Gastroesophageal sphincter (tissue), 4 donors: ENCODE measurements at regions not wholly inside any gene's neighbourhood (a gene's known extent, or its start where the extent isn't known, plus 50 kb on each side); places are given as distances from the start of the nearest gene placed in this dataset.

Experiments used
- ATAC-seq: fragments of 150-250 bp; one replicate; pipeline ENCODE4 v1.9.1; 2016; ENCODE audit warnings: mild to moderate bottlenecking, moderate library complexity
- H3K27ac ChIP-seq, 4 donors: fragments of 200-600 bp; sonication (generic) in 3 of 4; 1 replicate in 3 of 4; 2 replicates in 1 of 4; pipeline ENCODE4 v1.5.1; 2016 to 2019
- H3K27me3 ChIP-seq: fragments of 200-600 bp; sonication (generic); one replicate; pipeline ENCODE4 v1.5.1; 2019
- H3K36me3 ChIP-seq, 2 donors: fragments of 200-600 bp; sonication (generic); one replicate each; pipeline ENCODE4 v1.5.1; 2019; ENCODE audit warnings: control low read depth in 1 of 2
- H3K4me1 ChIP-seq, 3 donors: fragments of 200-600 bp; sonication (generic); 1 replicate in 2 of 3; 2 replicates in 1 of 3; pipeline ENCODE4 v1.5.1; 2016 to 2019; ENCODE audit warnings: control low read depth in 2 of 3
- H3K4me3 ChIP-seq, 2 donors: fragments of 200-600 bp; sonication (generic); one replicate each; pipeline ENCODE4 v1.5.1; 2019; ENCODE audit warnings: mild to moderate bottlenecking in 1 of 2, moderate library complexity in 1 of 2
- H3K9me3 ChIP-seq, 3 donors: fragments of 200-600 bp; sonication (generic); one replicate each; pipeline ENCODE4 v1.5.1; 2017 to 2019; ENCODE audit warnings: control low read depth in 2 of 3
- EP300 ChIP-seq: sonication (generic); formaldehyde crosslinking; IDR thresholded peaks from one replicate; pipeline ENCODE4 v1.6.1; 2017; ENCODE audit warnings: antibody characterized with exemption, mild to moderate bottlenecking
- POLR2A ChIP-seq, 2 donors: fragments of 450-650 bp; IDR thresholded peaks; one replicate each; pipeline ENCODE4 v1.6.1; 2017; ENCODE audit warnings: antibody characterized with exemption in 2 of 2, mild to moderate bottlenecking in 2 of 2, moderate library complexity in 1 of 2
- POLR2AphosphoS5 ChIP-seq: sonication (generic); formaldehyde crosslinking; IDR thresholded peaks from one replicate; pipeline ENCODE4 v1.6.1; 2017; ENCODE audit warnings: antibody characterized with exemption
- WGBS, 2 donors: methylation state at CpG; one replicate each; pipeline ENCODE4 v1.1.5; 2018; ENCODE audit warnings: low coverage in 1 of 2; 5-methylcytosine and 5-hydroxymethylcytosine counted together
- TF ChIP-seq, protein P1 (sequence below), 4 experiments: fragments of 200-600 bp in 2 of 4; fragments of 450-650 bp in 2 of 4; sonication (generic) in 1 of 4; IDR thresholded peaks; one replicate each; pipeline ENCODE4 v1.5.1; 2017 to 2019; ENCODE audit warnings: antibody characterized with exemption in 4 of 4, mild to moderate bottlenecking in 2 of 4, moderate library complexity in 2 of 4

GRCh38 chr1:157238585-157238984, 100.4 kb upstream of the ETV3 start:
- no peak for ATAC-seq
- Histone ChIP-seq H3K27me3 (peaks cover 14% of the 10 kb centered on the region), H3K36me3 (no peaks in the 10 kb centered on the region), H3K4me1 (no peaks in the 10 kb centered on the region), H3K27ac (no peak overlapping the region), H3K9me3 (no peaks in the 10 kb centered on the region), H3K4me3 (no peak overlapping the region)
- 46 to 49% methylated on average over 4 of the region's 4 CpGs for WGBS, 2 donors
- TF ChIP-seq, protein P1, sequence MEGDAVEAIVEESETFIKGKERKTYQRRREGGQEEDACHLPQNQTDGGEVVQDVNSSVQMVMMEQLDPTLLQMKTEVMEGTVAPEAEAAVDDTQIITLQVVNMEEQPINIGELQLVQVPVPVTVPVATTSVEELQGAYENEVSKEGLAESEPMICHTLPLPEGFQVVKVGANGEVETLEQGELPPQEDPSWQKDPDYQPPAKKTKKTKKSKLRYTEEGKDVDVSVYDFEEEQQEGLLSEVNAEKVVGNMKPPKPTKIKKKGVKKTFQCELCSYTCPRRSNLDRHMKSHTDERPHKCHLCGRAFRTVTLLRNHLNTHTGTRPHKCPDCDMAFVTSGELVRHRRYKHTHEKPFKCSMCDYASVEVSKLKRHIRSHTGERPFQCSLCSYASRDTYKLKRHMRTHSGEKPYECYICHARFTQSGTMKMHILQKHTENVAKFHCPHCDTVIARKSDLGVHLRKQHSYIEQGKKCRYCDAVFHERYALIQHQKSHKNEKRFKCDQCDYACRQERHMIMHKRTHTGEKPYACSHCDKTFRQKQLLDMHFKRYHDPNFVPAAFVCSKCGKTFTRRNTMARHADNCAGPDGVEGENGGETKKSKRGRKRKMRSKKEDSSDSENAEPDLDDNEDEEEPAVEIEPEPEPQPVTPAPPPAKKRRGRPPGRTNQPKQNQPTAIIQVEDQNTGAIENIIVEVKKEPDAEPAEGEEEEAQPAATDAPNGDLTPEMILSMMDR (IDR thresholded peaks at IDR 0.05), result no peak
- TF ChIP-seq EP300, result no peak
- no peak for TF ChIP-seq POLR2AphosphoS5

DNA sequence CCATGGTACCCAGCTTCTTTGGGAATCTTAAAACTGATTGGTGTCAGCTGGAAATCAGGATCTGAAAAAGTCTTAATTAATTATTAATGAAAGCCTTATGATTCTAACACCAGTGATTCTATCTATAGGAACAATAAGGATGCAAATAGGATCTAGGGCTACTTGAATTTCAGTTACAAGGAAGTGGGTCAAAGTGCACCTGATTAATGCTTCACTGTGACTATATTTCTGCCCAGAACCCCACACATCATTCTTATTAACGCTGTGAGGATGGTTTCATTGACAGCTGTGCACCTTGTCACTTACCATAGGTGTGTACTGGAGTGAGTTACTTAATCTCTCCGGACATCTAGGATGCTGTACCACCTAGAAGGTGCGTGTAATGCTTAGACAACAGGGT, 99.8 kb upstream of the ETV3 start:
- peaks cover 14% of the 10 kb centered on the region for H3K27me3 ChIP-seq
- no peak for TF ChIP-seq EP300
- TF ChIP-seq, protein P1 (IDR thresholded peaks at IDR 0.05), result no peak
- TF ChIP-seq POLR2AphosphoS5, result no peak
- TF ChIP-seq POLR2A (IDR thresholded peaks at IDR 0.05), result no peak
- H3K4me3 ChIP-seq, result no peak overlapping the region
- H3K4me1 ChIP-seq, result no peaks in the 10 kb centered on the region
- no peaks in the 10 kb centered on the region for H3K36me3 ChIP-seq
- H3K9me3 ChIP-seq, result no peaks in the 10 kb centered on the region
- 79 to 82% methylated on average over 3 of the region's 3 CpGs for WGBS, 2 donors
- H3K27ac ChIP-seq, result no peak overlapping the region
- no peak for ATAC-seq

- Histone ChIP-seq H3K4me1 (no peaks in the 10 kb centered on the region), H3K36me3 (no peaks in the 10 kb centered on the region), H3K9me3 (no peaks in the 10 kb centered on the region), H3K4me3 (no peak overlapping the region), H3K27me3 (peaks cover 14% of the 10 kb centered on the region), H3K27ac (no peak overlapping the region)
- no peak for ATAC-seq
- no peak for TF ChIP-seq POLR2AphosphoS5
- TF ChIP-seq, protein P1 (IDR thresholded peaks at IDR 0.05), result no peak
- no peak for TF ChIP-seq POLR2A (IDR thresholded peaks at IDR 0.05)
- TF ChIP-seq EP300, result no peak
- 92 to 100% methylated on average over 2 to 4 of the region's 4 CpGs for WGBS, 2 donors
Observed at GRCh38 chr1:157237522-157237921, 99.3 kb upstream of the ETV3 start.

- H3K4me1 ChIP-seq, result no peaks in the 10 kb centered on the region
- H3K9me3 ChIP-seq, result no peaks in the 10 kb centered on the region
- no peak for ATAC-seq
- TF ChIP-seq, protein P1 (IDR thresholded peaks at IDR 0.05), result no peak
- TF ChIP-seq POLR2AphosphoS5 (no peak), EP300 (no peak), POLR2A (IDR thresholded peaks at IDR 0.05) (no peak)
- H3K4me3 ChIP-seq, result no peak overlapping the region
- H3K36me3 ChIP-seq, result no peaks in the 10 kb centered on the region
- H3K27ac ChIP-seq, result no peak overlapping the region
- H3K27me3 ChIP-seq, result peaks cover 14% of the 10 kb centered on the region
- 91 to 97% methylated on average over 4 of the region's 4 CpGs for WGBS, 2 donors
Observed at GRCh38 chr1:157236072-157236471, 97.9 kb upstream of the ETV3 start.

- no peak for ATAC-seq
- Histone ChIP-seq H3K4me1 (no peaks in the 10 kb centered on the region), H3K9me3 (no peaks in the 10 kb centered on the region), H3K36me3 (no peaks in the 10 kb centered on the region), H3K27me3 (peaks cover 14% of the 10 kb centered on the region), H3K4me3 (no peak overlapping the region), H3K27ac (no peak overlapping the region)
- 61 to 67% methylated on average over 3 of the region's 4 CpGs for WGBS, 2 donors
- TF ChIP-seq POLR2A (IDR thresholded peaks at IDR 0.05), result no peak
- no peak for TF ChIP-seq POLR2AphosphoS5
- TF ChIP-seq, protein P1 (IDR thresholded peaks at IDR 0.05), result no peak
- TF ChIP-seq EP300, result no peak
Observed at GRCh38 chr1:157235307-157235706, 97.1 kb upstream of the ETV3 start.
